Mesothelial cell of epicardium (in vitro differentiated cells): ENCODE measurements at regions not wholly inside any gene's neighbourhood (a gene's known extent, or its start where the extent isn't known, plus 50 kb on each side); places are given as distances from the start of the nearest gene placed in this dataset.

ENCODE experiments used
- DNase-seq, 2 experiments: peaks; one replicate each; pipeline ENCODE4 v3.0.0; 2021; ENCODE audit warnings: low spot score in 2 of 2; ENCODE audit not compliant: unreplicated experiment in 2 of 2
- H3K27ac Mint-ChIP-seq: 2 replicates; pipeline ENCODE4 v1.8.0; 2021; ENCODE audit warnings: mixed read lengths
- H3K27me3 Mint-ChIP-seq: 2 replicates; pipeline ENCODE4 v1.8.0; 2021; ENCODE audit warnings: low read depth, mixed read lengths
- H3K36me3 Mint-ChIP-seq: 2 replicates; pipeline ENCODE4 v1.8.0; 2021; ENCODE audit warnings: mixed read lengths
- H3K4me1 Mint-ChIP-seq: 2 replicates; pipeline ENCODE4 v1.8.0; 2021; ENCODE audit warnings: mixed read lengths
- H3K4me3 Mint-ChIP-seq: 2 replicates; pipeline ENCODE4 v1.8.0; 2021; ENCODE audit warnings: mild to moderate bottlenecking, moderate library complexity, mixed read lengths
- H3K9me3 Mint-ChIP-seq: 2 replicates; pipeline ENCODE4 v1.8.0; 2021; ENCODE audit warnings: mixed read lengths
- TF ChIP-seq, protein P1 (sequence below): fragments of 200-600 bp; sonication (generic); IDR thresholded peaks from one replicate; pipeline ENCODE4 v1.5.0; 2021; ENCODE audit warnings: antibody characterized with exemption; ENCODE audit not compliant: unreplicated experiment

DNA sequence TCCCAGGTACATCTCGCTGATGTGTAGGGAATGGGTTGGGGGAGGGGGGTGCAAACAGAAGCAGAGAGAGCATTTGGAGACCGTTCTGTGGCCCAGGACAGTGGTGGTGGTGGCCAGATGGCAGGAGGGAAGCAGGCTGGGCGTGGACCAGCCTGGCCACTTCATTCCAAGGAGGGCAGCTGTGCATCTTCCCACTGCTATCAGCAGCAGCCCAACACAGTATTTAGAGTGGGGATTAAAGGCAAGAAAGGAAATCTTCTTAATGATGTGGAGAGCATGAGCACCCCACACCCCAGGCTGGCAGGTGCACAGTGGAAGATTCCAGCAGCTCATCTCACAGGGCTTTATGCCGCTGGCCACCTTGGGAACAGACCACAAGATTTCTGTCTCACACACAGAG lies 198.7 kb downstream of the NPHP4 start:
- no peak for DNase-seq
- Mint-ChIP-seq H3K4me1 (no peaks in the 10 kb centered on the region), H3K27me3 (peaks cover 10% of the 10 kb centered on the region), H3K4me3 (no peak overlapping the region), H3K9me3 (peaks cover 14% of the 10 kb centered on the region), H3K27ac (no peak overlapping the region), H3K36me3 (no peaks in the 10 kb centered on the region)
- TF ChIP-seq, protein P1, sequence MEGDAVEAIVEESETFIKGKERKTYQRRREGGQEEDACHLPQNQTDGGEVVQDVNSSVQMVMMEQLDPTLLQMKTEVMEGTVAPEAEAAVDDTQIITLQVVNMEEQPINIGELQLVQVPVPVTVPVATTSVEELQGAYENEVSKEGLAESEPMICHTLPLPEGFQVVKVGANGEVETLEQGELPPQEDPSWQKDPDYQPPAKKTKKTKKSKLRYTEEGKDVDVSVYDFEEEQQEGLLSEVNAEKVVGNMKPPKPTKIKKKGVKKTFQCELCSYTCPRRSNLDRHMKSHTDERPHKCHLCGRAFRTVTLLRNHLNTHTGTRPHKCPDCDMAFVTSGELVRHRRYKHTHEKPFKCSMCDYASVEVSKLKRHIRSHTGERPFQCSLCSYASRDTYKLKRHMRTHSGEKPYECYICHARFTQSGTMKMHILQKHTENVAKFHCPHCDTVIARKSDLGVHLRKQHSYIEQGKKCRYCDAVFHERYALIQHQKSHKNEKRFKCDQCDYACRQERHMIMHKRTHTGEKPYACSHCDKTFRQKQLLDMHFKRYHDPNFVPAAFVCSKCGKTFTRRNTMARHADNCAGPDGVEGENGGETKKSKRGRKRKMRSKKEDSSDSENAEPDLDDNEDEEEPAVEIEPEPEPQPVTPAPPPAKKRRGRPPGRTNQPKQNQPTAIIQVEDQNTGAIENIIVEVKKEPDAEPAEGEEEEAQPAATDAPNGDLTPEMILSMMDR: no peak

DNA sequence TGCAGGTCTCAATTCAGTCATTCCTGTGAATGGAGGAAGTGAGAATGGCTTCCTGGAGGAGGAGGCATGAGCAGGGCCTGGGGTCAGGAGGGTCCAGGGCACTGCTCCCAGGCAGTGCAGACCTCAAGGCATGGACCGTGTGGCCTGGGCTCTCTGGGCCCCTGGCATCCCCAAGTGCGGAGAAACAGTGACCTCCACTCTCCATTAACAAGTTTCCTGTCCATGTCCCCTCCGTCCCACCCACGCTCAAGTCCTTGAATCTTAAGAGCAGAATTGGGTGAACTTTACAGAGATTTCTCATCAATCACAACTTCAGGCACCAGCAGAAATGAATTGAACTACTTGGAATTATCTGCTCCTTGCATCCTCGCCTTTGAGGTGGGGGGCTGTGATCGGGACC lies 211.1 kb downstream of the NPHP4 start:
- TF ChIP-seq, protein P1: no peak
- Mint-ChIP-seq H3K4me1 (peaks cover 6% of the 10 kb centered on the region), H3K4me3 (no peak overlapping the region), H3K9me3 (peaks cover 4% of the 10 kb centered on the region), H3K36me3 (no peaks in the 10 kb centered on the region), H3K27ac (no peak overlapping the region), H3K27me3 (peaks cover 4% of the 10 kb centered on the region)
- DNase-seq: no peak

DNA sequence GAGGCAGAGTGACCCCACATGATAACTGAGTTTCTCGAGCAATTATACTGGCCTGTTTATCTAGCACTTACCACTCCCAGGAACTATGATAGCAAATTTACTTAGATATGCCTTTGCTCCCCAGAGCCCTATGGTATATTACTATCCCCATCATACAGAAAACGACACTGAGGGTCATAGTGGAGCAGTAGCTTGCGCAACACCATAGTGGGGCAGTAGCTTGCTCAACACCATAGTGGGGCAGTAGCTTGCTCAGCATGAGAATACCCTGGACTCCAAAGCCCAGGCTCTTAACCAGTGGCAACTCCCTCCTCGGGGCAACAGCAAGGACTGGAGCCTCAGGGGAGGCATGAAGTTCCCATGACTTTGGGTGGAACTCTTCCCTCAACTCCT lies 211.9 kb downstream of the NPHP4 start:
- no peaks in the 10 kb centered on the region for H3K36me3 Mint-ChIP-seq
- H3K27ac Mint-ChIP-seq: no peak overlapping the region
- H3K27me3 Mint-ChIP-seq: no peaks in the 10 kb centered on the region
- TF ChIP-seq, protein P1: no peak
- peaks cover 10% of the 10 kb centered on the region for H3K4me1 Mint-ChIP-seq
- no peak overlapping the region for H3K4me3 Mint-ChIP-seq
- H3K9me3 Mint-ChIP-seq: peaks cover 4% of the 10 kb centered on the region
- DNase-seq: no peak

DNA sequence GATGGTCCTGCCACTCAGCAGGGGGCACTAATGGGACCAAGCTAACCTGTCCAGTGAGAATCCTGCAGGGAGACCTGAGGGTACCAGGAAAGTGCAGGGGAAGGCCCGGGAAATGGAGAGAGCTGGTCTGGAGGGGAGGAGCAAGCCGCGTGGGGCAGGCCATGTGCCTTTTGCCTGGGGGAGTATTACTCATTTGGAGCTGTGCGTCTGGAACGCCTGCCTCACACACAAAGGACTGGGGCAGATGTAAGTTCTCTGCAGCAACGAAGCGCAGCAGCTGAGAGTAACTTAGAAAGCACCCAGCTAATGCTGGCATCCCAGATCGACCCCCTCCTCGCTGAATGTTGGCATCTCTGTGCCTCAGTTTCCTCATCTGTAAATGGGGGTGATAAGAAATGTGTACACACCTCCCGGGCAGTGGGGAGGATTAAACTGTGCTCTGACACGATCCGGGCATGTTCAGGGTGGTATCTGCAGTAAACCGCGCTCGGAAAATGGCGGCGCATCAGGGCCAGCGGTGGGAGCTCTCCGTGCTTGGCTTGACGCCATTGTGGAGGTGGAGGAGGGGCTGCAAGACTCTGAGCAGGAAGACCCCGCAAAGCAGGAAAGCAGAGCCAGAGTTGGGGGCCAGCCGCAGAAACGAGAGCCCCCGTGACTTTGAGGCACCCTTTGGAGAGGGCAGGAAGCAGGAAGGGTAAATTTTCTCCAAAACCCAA lies 212.5 kb downstream of the NPHP4 start:
- DNase-seq: no peak
- H3K27me3 Mint-ChIP-seq: no peaks in the 10 kb centered on the region
- H3K27ac Mint-ChIP-seq: no peak overlapping the region
- no peaks in the 10 kb centered on the region for H3K36me3 Mint-ChIP-seq
- no peak overlapping the region for H3K4me3 Mint-ChIP-seq
- peaks cover 4% of the 10 kb centered on the region for H3K9me3 Mint-ChIP-seq
- peaks cover 15% of the 10 kb centered on the region for H3K4me1 Mint-ChIP-seq
- TF ChIP-seq, protein P1: no peak

DNA sequence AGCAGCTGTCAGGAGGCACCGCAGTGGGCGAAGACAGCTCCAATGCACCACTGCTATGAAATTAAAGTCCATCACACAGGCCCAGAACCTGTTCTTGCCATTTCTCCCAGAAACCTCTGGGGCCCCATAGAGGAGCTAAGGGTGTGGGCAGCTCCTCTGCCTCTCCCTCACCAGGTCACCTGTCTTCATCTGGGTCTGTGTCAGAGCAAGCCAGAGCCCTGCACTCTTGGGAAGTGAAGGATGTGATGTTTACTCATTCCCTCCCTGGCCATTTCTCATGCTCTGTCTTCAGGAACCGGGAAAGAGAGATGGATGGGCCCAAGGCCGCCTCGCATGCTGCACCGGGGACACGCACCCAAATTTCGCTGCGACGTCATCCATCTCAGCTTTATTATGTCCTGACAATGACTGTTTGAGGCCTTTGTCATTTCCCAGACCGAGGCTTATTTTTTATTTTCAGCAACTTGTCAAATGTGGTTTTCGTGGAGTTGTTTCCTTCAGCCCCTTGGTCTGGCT lies 216.1 kb downstream of the NPHP4 start:
- Mint-ChIP-seq H3K36me3 (no peaks in the 10 kb centered on the region), H3K4me1 (peaks cover 24% of the 10 kb centered on the region), H3K27me3 (no peaks in the 10 kb centered on the region), H3K4me3 (no peak overlapping the region), H3K27ac (peak overlapping the region; percentile 34), H3K9me3 (peaks cover 4% of the 10 kb centered on the region)
- no peak for DNase-seq
- TF ChIP-seq, protein P1: no peak
